ENCODE measurements at regions not wholly inside any gene's neighbourhood (a gene's known extent, or its start where the extent isn't known, plus 50 kb on each side); places are given as distances from the start of the nearest gene placed in this dataset.
A peak's percentile ranks its signal among the peaks of the same experiment; 100 is the strongest.

- Histone ChIP-seq H3K9me3 (ENCODE audit: control insufficient read depth, low read depth, low read length) (no peaks in the 10 kb centered on the region), H3K9ac (ENCODE audit: low read length) (no peak overlapping the region), H3K4me3 (ENCODE audit: low read length) (no peak overlapping the region), H3K36me3 (ENCODE audit: control insufficient read depth, low read depth, low read length) (no peaks in the 10 kb centered on the region), H3K4me1 (ENCODE audit: control insufficient read depth, low read depth, low read length) (no peaks in the 10 kb centered on the region), H3K27ac (ENCODE audit: low read length) (no peak overlapping the region), H3K27me3 (ENCODE audit: control insufficient read depth, insufficient read depth, low read length) (no peaks in the 10 kb centered on the region)
These were observed 324.6 kb upstream of the PROK2 start for GRCh38 chr3:72109327-72110259.

- H3K4me1 ChIP-seq (ENCODE audit: control insufficient read depth, low read depth, low read length), result no peaks in the 10 kb centered on the region
- H3K27me3 ChIP-seq (ENCODE audit: control insufficient read depth, insufficient read depth, low read length), result peaks cover 15% of the 10 kb centered on the region
- no peaks in the 10 kb centered on the region for H3K9me3 ChIP-seq (ENCODE audit: control insufficient read depth, low read depth, low read length)
- no peak overlapping the region for H3K4me3 ChIP-seq (ENCODE audit: low read length)
- H3K27ac ChIP-seq (ENCODE audit: low read length), result no peak overlapping the region
- H3K36me3 ChIP-seq (ENCODE audit: control insufficient read depth, low read depth, low read length), result no peaks in the 10 kb centered on the region
- no peak overlapping the region for H3K9ac ChIP-seq (ENCODE audit: low read length)
These were observed 320.4 kb upstream of the PROK2 start for GRCh38 chr3:72105306-72105705.

- Histone ChIP-seq H3K27me3 (ENCODE audit: control insufficient read depth, insufficient read depth, low read length) (peaks cover 39% of the 10 kb centered on the region), H3K27ac (ENCODE audit: low read length) (no peak overlapping the region), H3K9me3 (ENCODE audit: control insufficient read depth, low read depth, low read length) (no peaks in the 10 kb centered on the region), H3K36me3 (ENCODE audit: control insufficient read depth, low read depth, low read length) (no peaks in the 10 kb centered on the region), H3K4me1 (ENCODE audit: control insufficient read depth, low read depth, low read length) (peaks cover 4% of the 10 kb centered on the region), H3K9ac (ENCODE audit: low read length) (no peak overlapping the region), H3K4me3 (ENCODE audit: low read length) (no peak overlapping the region)
These were observed 317.2 kb upstream of the PROK2 start for GRCh38 chr3:72102112-72102616.

DNA sequence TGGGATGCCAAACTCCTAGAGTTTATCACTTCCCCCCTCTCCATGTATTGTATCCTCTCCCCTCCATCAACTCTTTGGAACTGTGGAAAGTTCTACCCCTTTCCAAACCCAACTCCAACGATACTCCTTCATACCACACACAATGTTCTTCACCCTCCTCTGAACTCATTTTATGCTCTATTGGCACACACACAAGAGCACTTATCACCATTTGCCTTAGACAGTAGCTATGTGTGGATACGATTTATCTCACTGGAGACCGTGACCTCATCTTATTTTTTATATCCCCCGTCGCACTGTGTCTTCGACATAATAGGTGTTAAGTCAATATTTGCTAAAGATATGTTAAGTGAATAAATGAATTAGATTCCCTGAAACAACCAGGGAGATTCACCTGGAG, 316.5 kb upstream of the PROK2 start:
- Histone ChIP-seq H3K9me3 (ENCODE audit: control insufficient read depth, low read depth, low read length) (no peaks in the 10 kb centered on the region), H3K27me3 (ENCODE audit: control insufficient read depth, insufficient read depth, low read length) (peaks cover 39% of the 10 kb centered on the region), H3K36me3 (ENCODE audit: control insufficient read depth, low read depth, low read length) (no peaks in the 10 kb centered on the region), H3K27ac (ENCODE audit: low read length) (no peak overlapping the region), H3K4me3 (ENCODE audit: low read length) (no peak overlapping the region), H3K4me1 (ENCODE audit: control insufficient read depth, low read depth, low read length) (peaks cover 4% of the 10 kb centered on the region), H3K9ac (ENCODE audit: low read length) (no peak overlapping the region)

GRCh38 chr3:72100601-72101187, 315.7 kb upstream of the PROK2 start:
- H3K4me3 ChIP-seq (ENCODE audit: low read length), result peak overlapping the region; percentile 60
- peak overlapping the region; percentile 28 for H3K9ac ChIP-seq (ENCODE audit: low read length)
- no peak overlapping the region for H3K27ac ChIP-seq (ENCODE audit: low read length)
- H3K27me3 ChIP-seq (ENCODE audit: control insufficient read depth, insufficient read depth, low read length), result peaks cover 39% of the 10 kb centered on the region
- peaks cover 4% of the 10 kb centered on the region for H3K4me1 ChIP-seq (ENCODE audit: control insufficient read depth, low read depth, low read length)
- H3K36me3 ChIP-seq (ENCODE audit: control insufficient read depth, low read depth, low read length), result no peaks in the 10 kb centered on the region
- no peaks in the 10 kb centered on the region for H3K9me3 ChIP-seq (ENCODE audit: control insufficient read depth, low read depth, low read length)

GRCh38 chr3:72100080-72100511, 315.1 kb upstream of the PROK2 start:
- peak overlapping the region; percentile 60 for H3K4me3 ChIP-seq (ENCODE audit: low read length)
- H3K9me3 ChIP-seq (ENCODE audit: control insufficient read depth, low read depth, low read length), result no peaks in the 10 kb centered on the region
- H3K9ac ChIP-seq (ENCODE audit: low read length), result peak overlapping the region; percentile 28
- H3K36me3 ChIP-seq (ENCODE audit: control insufficient read depth, low read depth, low read length), result no peaks in the 10 kb centered on the region
- peaks cover 4% of the 10 kb centered on the region for H3K4me1 ChIP-seq (ENCODE audit: control insufficient read depth, low read depth, low read length)
- H3K27me3 ChIP-seq (ENCODE audit: control insufficient read depth, insufficient read depth, low read length), result peaks cover 39% of the 10 kb centered on the region
- no peak overlapping the region for H3K27ac ChIP-seq (ENCODE audit: low read length)

DNA sequence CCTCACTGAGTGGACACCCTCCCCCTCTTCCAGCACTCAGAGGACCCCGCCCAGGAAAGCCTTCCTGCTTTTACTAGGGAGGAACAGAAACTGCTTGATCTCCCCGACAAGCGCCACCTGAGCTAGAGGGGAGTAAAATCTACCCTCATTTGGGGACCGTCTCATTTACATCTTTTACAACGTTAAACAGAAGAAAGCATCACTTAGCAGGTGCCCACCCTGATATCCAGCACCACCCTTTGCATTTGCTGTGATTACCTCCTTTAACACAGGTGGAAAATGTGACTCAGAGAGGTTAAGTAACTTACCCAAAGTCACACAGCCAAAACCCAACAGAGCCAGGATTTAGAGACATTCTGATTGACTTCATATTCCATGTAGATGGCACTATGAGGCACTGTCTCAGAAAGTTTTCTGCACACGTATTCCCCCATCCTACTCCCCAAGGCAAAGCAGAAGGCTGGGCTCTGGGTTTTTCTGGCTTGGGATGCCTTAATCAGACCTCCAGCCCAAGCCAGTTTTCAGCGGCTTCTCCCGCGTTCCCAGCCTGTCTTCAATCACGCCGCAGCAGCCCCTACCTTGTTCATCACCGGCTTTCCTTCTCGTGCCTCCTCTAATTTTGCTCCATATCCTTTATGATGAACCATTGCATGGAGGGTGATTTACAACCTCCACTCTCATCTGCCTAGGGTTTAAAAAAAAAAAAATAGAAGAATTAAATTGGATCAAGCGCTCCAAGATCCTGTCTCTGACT, 314.6 kb upstream of the PROK2 start:
- peaks cover 4% of the 10 kb centered on the region for H3K4me1 ChIP-seq (ENCODE audit: control insufficient read depth, low read depth, low read length)
- peaks cover 39% of the 10 kb centered on the region for H3K27me3 ChIP-seq (ENCODE audit: control insufficient read depth, insufficient read depth, low read length)
- H3K9me3 ChIP-seq (ENCODE audit: control insufficient read depth, low read depth, low read length), result no peaks in the 10 kb centered on the region
- no peak overlapping the region for H3K27ac ChIP-seq (ENCODE audit: low read length)
- peak overlapping the region; percentile 60 for H3K4me3 ChIP-seq (ENCODE audit: low read length)
- peak overlapping the region; percentile 28 for H3K9ac ChIP-seq (ENCODE audit: low read length)
- H3K36me3 ChIP-seq (ENCODE audit: control insufficient read depth, low read depth, low read length), result no peaks in the 10 kb centered on the region

GRCh38 chr3:72097053-72097452, 312.1 kb upstream of the PROK2 start:
- H3K9ac ChIP-seq (ENCODE audit: low read length), result no peak overlapping the region
- no peaks in the 10 kb centered on the region for H3K9me3 ChIP-seq (ENCODE audit: control insufficient read depth, low read depth, low read length)
- H3K4me1 ChIP-seq (ENCODE audit: control insufficient read depth, low read depth, low read length), result peaks cover 4% of the 10 kb centered on the region
- H3K36me3 ChIP-seq (ENCODE audit: control insufficient read depth, low read depth, low read length), result no peaks in the 10 kb centered on the region
- H3K27me3 ChIP-seq (ENCODE audit: control insufficient read depth, insufficient read depth, low read length), result peaks cover 37% of the 10 kb centered on the region
- no peak overlapping the region for H3K27ac ChIP-seq (ENCODE audit: low read length)
- no peak overlapping the region for H3K4me3 ChIP-seq (ENCODE audit: low read length)

DNA sequence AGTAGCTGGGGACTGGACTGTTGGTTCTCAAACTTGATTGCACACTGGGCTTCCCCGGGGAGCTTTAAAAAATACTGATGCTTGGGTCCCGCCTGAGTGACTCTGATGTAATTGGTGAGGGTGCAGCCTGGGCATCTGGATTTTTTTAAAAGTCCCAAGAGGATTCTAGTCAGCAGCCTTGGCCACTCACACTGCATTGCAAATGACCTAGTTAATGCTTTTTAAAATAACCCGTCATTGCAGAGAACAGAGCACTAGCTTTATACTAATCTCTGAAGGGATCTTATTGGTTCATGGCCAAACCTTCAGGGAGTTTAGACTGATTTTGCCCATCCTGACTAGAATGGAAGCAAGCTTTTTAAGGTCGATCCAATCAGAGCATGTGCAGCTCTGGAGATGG, 310.6 kb upstream of the PROK2 start:
- peaks cover 24% of the 10 kb centered on the region for H3K27me3 ChIP-seq (ENCODE audit: control insufficient read depth, insufficient read depth, low read length)
- no peaks in the 10 kb centered on the region for H3K36me3 ChIP-seq (ENCODE audit: control insufficient read depth, low read depth, low read length)
- H3K27ac ChIP-seq (ENCODE audit: low read length), result no peak overlapping the region
- no peaks in the 10 kb centered on the region for H3K9me3 ChIP-seq (ENCODE audit: control insufficient read depth, low read depth, low read length)
- peaks cover 4% of the 10 kb centered on the region for H3K4me1 ChIP-seq (ENCODE audit: control insufficient read depth, low read depth, low read length)
- H3K9ac ChIP-seq (ENCODE audit: low read length), result no peak overlapping the region
- H3K4me3 ChIP-seq (ENCODE audit: low read length), result no peak overlapping the region

DNA sequence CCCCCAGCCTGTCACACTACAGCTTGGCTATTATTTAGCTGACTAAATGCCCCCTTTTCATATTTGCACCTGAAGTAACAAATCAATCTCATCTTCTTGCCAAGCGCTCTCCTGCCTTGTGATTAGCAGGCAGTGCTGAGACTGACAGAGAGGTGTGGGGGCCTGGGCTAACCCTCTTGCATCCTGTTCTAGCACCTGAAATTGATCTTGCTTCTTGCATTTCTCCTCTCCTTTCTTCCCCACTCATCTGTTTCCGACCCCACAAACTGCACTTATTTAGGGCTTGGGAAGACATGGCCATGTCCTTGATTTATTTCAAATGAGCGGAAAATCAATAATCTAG, 309.0 kb upstream of the PROK2 start:
- no peak overlapping the region for H3K9ac ChIP-seq (ENCODE audit: low read length)
- H3K27me3 ChIP-seq (ENCODE audit: control insufficient read depth, insufficient read depth, low read length), result peaks cover 11% of the 10 kb centered on the region
- no peaks in the 10 kb centered on the region for H3K9me3 ChIP-seq (ENCODE audit: control insufficient read depth, low read depth, low read length)
- no peak overlapping the region for H3K27ac ChIP-seq (ENCODE audit: low read length)
- no peaks in the 10 kb centered on the region for H3K4me1 ChIP-seq (ENCODE audit: control insufficient read depth, low read depth, low read length)
- H3K4me3 ChIP-seq (ENCODE audit: low read length), result no peak overlapping the region
- H3K36me3 ChIP-seq (ENCODE audit: control insufficient read depth, low read depth, low read length), result no peaks in the 10 kb centered on the region

GRCh38 chr3:72093270-72093991, 308.5 kb upstream of the PROK2 start:
- Histone ChIP-seq H3K27me3 (ENCODE audit: control insufficient read depth, insufficient read depth, low read length) (peaks cover 5% of the 10 kb centered on the region), H3K4me3 (ENCODE audit: low read length) (no peak overlapping the region), H3K27ac (ENCODE audit: low read length) (no peak overlapping the region)

More at GRCh38 chr3:72093270-72093991, 308.5 kb upstream of the PROK2 start:
- Histone ChIP-seq H3K36me3 (ENCODE audit: control insufficient read depth, low read depth, low read length) (no peaks in the 10 kb centered on the region), H3K4me1 (ENCODE audit: control insufficient read depth, low read depth, low read length) (no peaks in the 10 kb centered on the region), H3K9ac (ENCODE audit: low read length) (no peak overlapping the region), H3K9me3 (ENCODE audit: control insufficient read depth, low read depth, low read length) (no peaks in the 10 kb centered on the region)
